H1 (cell line): ENCODE measurements at regions not wholly inside any gene's neighbourhood (a gene's known extent, or its start where the extent isn't known, plus 50 kb on each side); places are given as distances from the start of the nearest gene placed in this dataset.

Source experiments
- BRCA1 ChIP-seq: IDR thresholded peaks from 2 replicates; pipeline ENCODE4 v1.6.1; 2012; ENCODE audit warnings: low read depth, low read length, improper control_type of control experiment
- CHD1 ChIP-seq: IDR thresholded peaks from 2 replicates; pipeline ENCODE4 v1.6.1; 2012; ENCODE audit warnings: low read depth, low read length, improper control_type of control experiment
- CHD7 ChIP-seq: fragments of 300-600 bp; sonication (generic); IDR thresholded peaks from 2 replicates; pipeline ENCODE4 v1.7.1; 2012; ENCODE audit warnings: low read length, moderate library complexity, mild to moderate bottlenecking, inconsistent platforms; ENCODE audit not compliant: insufficient replicate concordance
- FOSL1 ChIP-seq: IDR thresholded peaks from 2 replicates; pipeline ENCODE4 v1.6.1; 2011; ENCODE audit warnings: mild to moderate bottlenecking, low read depth, low read length, moderate library complexity; ENCODE audit not compliant: insufficient read depth
- MAX ChIP-seq: IDR thresholded peaks from 2 replicates; pipeline ENCODE4 v1.6.1; 2012; ENCODE audit warnings: inconsistent platforms
- POLR2A ChIP-seq, 2 experiments: IDR thresholded peaks; 1 replicate in 1 of 2; 2 replicates in 1 of 2; pipeline ENCODE4 v1.6.1; 2011; ENCODE audit warnings: low read depth in 2 of 2, low read length in 2 of 2, mild to moderate bottlenecking in 2 of 2; ENCODE audit errors: control extremely low read depth in 1 of 2
- RBBP5 ChIP-seq: IDR thresholded peaks from 2 replicates; pipeline ENCODE4 v1.7.1; 2012; ENCODE audit warnings: low read depth, mild to moderate bottlenecking, inconsistent platforms, low read length, moderate library complexity, borderline replicate concordance
- RXRA ChIP-seq: IDR thresholded peaks from 2 replicates; pipeline ENCODE4 v1.6.1; 2011; ENCODE audit warnings: low read depth, mild to moderate bottlenecking, low read length, moderate library complexity; ENCODE audit not compliant: insufficient read depth
- SIRT6 ChIP-seq: IDR thresholded peaks from one replicate; pipeline ENCODE4 v1.7.1; 2012; ENCODE audit warnings: low read length, inconsistent platforms

GRCh38 chr1:53383136-53383870, 55.4 kb upstream of the LRP8 start (continued):
- TF ChIP-seq CHD7 (no peak), RXRA (no peak), RBBP5 (no peak), POLR2A (IDR thresholded peaks at IDR 0.05; ENCODE audit: control extremely low read depth in 1 of 2, low read depth in 2 of 2, low read length in 2 of 2) (no peak), CHD1 (no peak), SIRT6 (no peak), BRCA1 (no peak), MAX (no peak), FOSL1 (no peak)
